ENCODE measurements at regions not wholly inside any gene's neighbourhood (a gene's known extent, or its start where the extent isn't known, plus 50 kb on each side); places are given as distances from the start of the nearest gene placed in this dataset.

DNA sequence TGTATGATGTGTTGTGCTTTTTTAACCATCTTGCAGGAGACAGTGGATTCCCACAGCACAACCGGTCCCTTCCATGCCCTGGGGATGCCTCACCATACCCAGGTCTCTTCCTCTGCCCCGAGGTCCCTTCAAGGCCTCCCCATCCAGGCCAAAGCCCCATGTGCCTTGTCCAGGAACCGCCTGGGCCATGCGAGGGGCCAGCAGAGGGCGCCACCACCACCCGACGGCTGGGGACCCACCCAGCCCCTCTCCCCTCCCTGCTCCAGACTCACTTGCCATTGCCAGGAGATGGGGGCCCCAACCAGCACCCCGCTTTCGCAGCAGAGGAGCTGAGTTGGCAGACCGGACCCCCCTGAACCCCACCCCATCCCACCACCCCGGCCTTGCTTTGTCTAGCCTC lies 485.5 kb downstream of the TRAM1L1 start:
- TF ChIP-seq CTCF (IDR thresholded peaks at IDR 0.05) = no peak
- no peak for TF ChIP-seq POLR2A (IDR thresholded peaks at IDR 0.05)
